ENCODE measurements at regions not wholly inside any gene's neighbourhood (a gene's known extent, or its start where the extent isn't known, plus 50 kb on each side); places are given as distances from the start of the nearest gene placed in this dataset.

- DNase-seq = no peak
Observed at GRCh38 chr6:87935196-87935595, 112.4 kb upstream of the SPACA1 start.

- no peak for DNase-seq
Observed at GRCh38 chr6:87932361-87932760, 115.3 kb upstream of the SPACA1 start.

GRCh38 chr6:87929843-87930288, 117.8 kb upstream of the SPACA1 start:
- DNase-seq = peak; percentile 82

- no peak for DNase-seq
Observed at GRCh38 chr6:87926687-87927086, 121.0 kb upstream of the SPACA1 start.

GRCh38 chr6:87926072-87926471, 121.6 kb upstream of the SPACA1 start:
- no peak for DNase-seq

- DNase-seq = no peak
Observed at GRCh38 chr6:87925373-87926060, 122.1 kb upstream of the SPACA1 start.

GRCh38 chr6:87923389-87924050, 124.1 kb upstream of the SPACA1 start:
- no peak for DNase-seq

- no peak for DNase-seq
Observed at GRCh38 chr6:87922947-87923330, 124.7 kb upstream of the SPACA1 start.

- no peak for DNase-seq
Observed at GRCh38 chr6:87922196-87922946, 125.3 kb upstream of the SPACA1 start.

- no peak for DNase-seq
Observed at GRCh38 chr6:87921034-87921433, 126.6 kb upstream of the SPACA1 start.

- DNase-seq = no peak
Observed at GRCh38 chr6:87920245-87920644, 127.4 kb upstream of the SPACA1 start.

- no peak for DNase-seq
Observed at GRCh38 chr6:87919416-87919815, 128.2 kb upstream of the SPACA1 start.

GRCh38 chr6:87919001-87919400, 128.6 kb upstream of the SPACA1 start:
- no peak for DNase-seq

- no peak for DNase-seq
Observed at GRCh38 chr6:87918461-87918941, 129.1 kb upstream of the SPACA1 start.

- no peak for DNase-seq
Observed at GRCh38 chr6:87917886-87918285, 129.8 kb upstream of the SPACA1 start.

GRCh38 chr6:87916446-87916845, 131.2 kb upstream of the SPACA1 start:
- DNase-seq = no peak

- peak; percentile 20 for DNase-seq
Observed at GRCh38 chr6:87914637-87915395, 132.8 kb upstream of the SPACA1 start.

- no peak for DNase-seq
Observed at GRCh38 chr6:87913974-87914373, 133.7 kb upstream of the SPACA1 start.

GRCh38 chr6:87912102-87912501, 135.5 kb upstream of the SPACA1 start:
- DNase-seq = no peak

GRCh38 chr6:87909849-87910248, 137.8 kb upstream of the SPACA1 start:
- DNase-seq = peak; percentile 90

GRCh38 chr6:87908978-87909811, 138.4 kb upstream of the SPACA1 start:
- DNase-seq = peak; percentile 55

GRCh38 chr6:87907521-87907920, 140.1 kb upstream of the SPACA1 start:
- DNase-seq = peak; percentile 96
